Loucy (cell line): ENCODE measurements at regions not wholly inside any gene's neighbourhood (a gene's known extent, or its start where the extent isn't known, plus 50 kb on each side); places are given as distances from the start of the nearest gene placed in this dataset.

ENCODE experiments used
- H2AFZ ChIP-seq: fragments of 200-600 bp; sonication (generic); 2 replicates; pipeline ENCODE4 v1.6.0; 2016; ENCODE audit warnings: antibody characterized with exemption, mild to moderate bottlenecking, low read length, moderate library complexity
- H3F3A ChIP-seq: fragments of 200-600 bp; 2 replicates; pipeline ENCODE4 v1.6.0; 2016; ENCODE audit warnings: antibody characterized with exemption, low read depth, mild to moderate bottlenecking
- H3K27me3 ChIP-seq: fragments of 200-600 bp; sonication (generic); 2 replicates; pipeline ENCODE4 v1.6.1; 2014; ENCODE audit warnings: low read length, mild to moderate bottlenecking; ENCODE audit not compliant: insufficient read depth, poor library complexity, severe bottlenecking
- H3K36me3 ChIP-seq: fragments of 200-600 bp; sonication (generic); 2 replicates; pipeline ENCODE4 v1.6.1; 2016; ENCODE audit warnings: low read length; ENCODE audit not compliant: insufficient read depth
- H3K4me1 ChIP-seq: fragments of 200-600 bp; sonication (generic); 2 replicates; pipeline ENCODE4 v1.5.1; 2014; ENCODE audit warnings: low read length, mild to moderate bottlenecking; ENCODE audit not compliant: insufficient read depth, poor library complexity, severe bottlenecking
- H3K4me2 ChIP-seq: fragments of 200-600 bp; sonication (generic); 2 replicates; pipeline ENCODE4 v1.6.0; 2014; ENCODE audit warnings: antibody characterized with exemption, low read length, low read depth, mild to moderate bottlenecking; ENCODE audit not compliant: poor library complexity, severe bottlenecking
- H3K4me3 ChIP-seq: fragments of 200-600 bp; sonication (generic); 2 replicates; pipeline ENCODE4 v1.5.1; 2014; ENCODE audit warnings: low read length, mild to moderate bottlenecking, mixed read lengths; ENCODE audit not compliant: poor library complexity, severe bottlenecking
- H3K79me2 ChIP-seq: fragments of 200-600 bp; sonication (generic); 2 replicates; pipeline ENCODE4 v1.6.1; 2014; ENCODE audit warnings: low read length; ENCODE audit not compliant: insufficient read depth
- H3K9ac ChIP-seq: fragments of 200-600 bp; sonication (generic); 2 replicates; pipeline ENCODE4 v1.6.0; 2014; ENCODE audit warnings: mild to moderate bottlenecking, low read depth, low read length, moderate library complexity; ENCODE audit not compliant: poor library complexity, severe bottlenecking
- H3K9me2 ChIP-seq: fragments of 200-600 bp; sonication (generic); replicated peaks from 2 replicates; pipeline ENCODE4 v1.6.1; 2016; ENCODE audit warnings: low read depth, low read length, mixed read lengths
- H3K9me3 ChIP-seq: fragments of 200-600 bp; sonication (generic); 2 replicates; pipeline ENCODE4 v1.6.1; 2014; ENCODE audit warnings: mild to moderate bottlenecking, antibody characterized with exemption, low read length, low read depth; ENCODE audit not compliant: insufficient read depth
- H4K20me1 ChIP-seq: fragments of 200-600 bp; sonication (generic); 2 replicates; pipeline ENCODE4 v1.6.0; 2014; ENCODE audit warnings: antibody characterized with exemption, low read length, mild to moderate bottlenecking; ENCODE audit not compliant: insufficient read depth, poor library complexity, severe bottlenecking
- EZH2phosphoT487 ChIP-seq: fragments of 200-600 bp; IDR thresholded peaks from 2 replicates; pipeline ENCODE4 v1.6.1; 2018; ENCODE audit warnings: antibody characterized with exemption, mild to moderate bottlenecking, moderate library complexity, borderline replicate concordance
- TF ChIP-seq, protein P1 (sequence below): fragments of 200-600 bp; sonication (generic); conservative IDR thresholded peaks from 2 replicates; pipeline ENCODE4 v1.5.1; 2014; ENCODE audit warnings: mild to moderate bottlenecking, antibody characterized with exemption, low read length

DNA sequence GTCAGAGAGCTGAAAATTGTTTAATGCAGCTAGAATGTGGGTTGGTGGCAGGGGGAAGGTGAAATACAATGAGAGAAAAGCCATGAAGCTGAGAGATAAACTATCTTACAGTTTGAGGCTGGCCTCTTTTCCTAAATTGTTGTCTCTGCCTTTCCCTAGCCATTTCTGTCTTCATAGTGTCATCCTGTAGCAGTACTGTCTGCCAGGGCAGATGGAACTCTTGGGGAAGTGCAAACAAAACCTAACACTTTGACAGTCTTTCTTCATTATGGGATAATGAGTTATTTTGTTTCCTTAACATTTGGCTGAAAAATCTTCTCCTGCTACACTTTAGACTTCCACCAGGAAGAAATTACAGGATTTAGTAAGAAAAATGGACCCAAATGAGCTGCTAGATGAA is 197.8 kb upstream of the ARX start:
- no peak for TF ChIP-seq EZH2phosphoT487
- Histone ChIP-seq H3K9me2 (no peaks in the 10 kb centered on the region), H3K9ac (no peak overlapping the region), H4K20me1 (no peaks in the 10 kb centered on the region), H3K4me2 (no peak overlapping the region), H3K9me3 (no peaks in the 10 kb centered on the region), H3K79me2 (no peaks in the 10 kb centered on the region), H3F3A (no peaks in the 10 kb centered on the region), H3K27me3 (no peaks in the 10 kb centered on the region), H3K36me3 (no peaks in the 10 kb centered on the region), H3K4me3 (no peak overlapping the region), H3K4me1 (no peaks in the 10 kb centered on the region), H2AFZ (no peak overlapping the region)

DNA sequence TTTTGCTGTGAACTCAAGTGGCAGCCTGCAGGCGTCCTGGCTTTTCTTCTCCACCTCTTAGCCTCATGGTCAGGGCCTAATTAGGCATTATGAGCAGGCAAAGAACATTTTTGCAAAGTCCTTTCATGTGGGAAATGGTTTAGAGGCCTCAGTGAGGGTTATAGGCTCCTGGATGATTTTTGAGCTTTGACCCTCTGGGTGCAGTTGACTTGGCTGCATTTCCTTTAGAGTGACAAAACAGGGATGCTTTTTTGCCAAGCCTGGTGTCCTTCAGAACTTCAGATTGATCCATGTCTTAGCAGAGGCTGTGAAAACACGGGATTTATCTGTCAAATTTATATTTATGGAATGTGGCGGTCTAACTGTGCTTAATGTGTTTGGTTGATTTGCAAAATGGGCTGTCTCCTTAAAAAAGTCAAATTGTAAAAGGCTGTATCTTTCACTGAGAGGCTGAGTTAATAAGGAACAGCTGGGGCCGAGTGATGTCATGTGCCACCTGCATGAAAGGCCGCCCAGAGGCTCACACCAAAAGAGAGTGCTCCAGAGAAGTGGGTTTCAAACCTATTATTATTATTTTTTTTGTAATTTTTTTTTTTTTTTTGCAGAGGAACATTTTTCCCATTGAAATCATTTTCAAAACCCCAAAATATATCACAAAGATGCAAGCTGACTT is 192.2 kb upstream of the ARX start:
- H3K4me1 ChIP-seq = no peaks in the 10 kb centered on the region
- no peaks in the 10 kb centered on the region for H4K20me1 ChIP-seq
- no peaks in the 10 kb centered on the region for H3K27me3 ChIP-seq
- H3K4me2 ChIP-seq = no peak overlapping the region
- H3K9ac ChIP-seq = no peak overlapping the region
- no peaks in the 10 kb centered on the region for H3F3A ChIP-seq
- no peaks in the 10 kb centered on the region for H3K9me3 ChIP-seq
- no peak for TF ChIP-seq EZH2phosphoT487
- TF ChIP-seq, protein P1, sequence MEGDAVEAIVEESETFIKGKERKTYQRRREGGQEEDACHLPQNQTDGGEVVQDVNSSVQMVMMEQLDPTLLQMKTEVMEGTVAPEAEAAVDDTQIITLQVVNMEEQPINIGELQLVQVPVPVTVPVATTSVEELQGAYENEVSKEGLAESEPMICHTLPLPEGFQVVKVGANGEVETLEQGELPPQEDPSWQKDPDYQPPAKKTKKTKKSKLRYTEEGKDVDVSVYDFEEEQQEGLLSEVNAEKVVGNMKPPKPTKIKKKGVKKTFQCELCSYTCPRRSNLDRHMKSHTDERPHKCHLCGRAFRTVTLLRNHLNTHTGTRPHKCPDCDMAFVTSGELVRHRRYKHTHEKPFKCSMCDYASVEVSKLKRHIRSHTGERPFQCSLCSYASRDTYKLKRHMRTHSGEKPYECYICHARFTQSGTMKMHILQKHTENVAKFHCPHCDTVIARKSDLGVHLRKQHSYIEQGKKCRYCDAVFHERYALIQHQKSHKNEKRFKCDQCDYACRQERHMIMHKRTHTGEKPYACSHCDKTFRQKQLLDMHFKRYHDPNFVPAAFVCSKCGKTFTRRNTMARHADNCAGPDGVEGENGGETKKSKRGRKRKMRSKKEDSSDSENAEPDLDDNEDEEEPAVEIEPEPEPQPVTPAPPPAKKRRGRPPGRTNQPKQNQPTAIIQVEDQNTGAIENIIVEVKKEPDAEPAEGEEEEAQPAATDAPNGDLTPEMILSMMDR = no peak
- H2AFZ ChIP-seq = no peak overlapping the region
- no peaks in the 10 kb centered on the region for H3K9me2 ChIP-seq
- H3K79me2 ChIP-seq = no peaks in the 10 kb centered on the region
- no peaks in the 10 kb centered on the region for H3K36me3 ChIP-seq
- H3K4me3 ChIP-seq = no peak overlapping the region

DNA sequence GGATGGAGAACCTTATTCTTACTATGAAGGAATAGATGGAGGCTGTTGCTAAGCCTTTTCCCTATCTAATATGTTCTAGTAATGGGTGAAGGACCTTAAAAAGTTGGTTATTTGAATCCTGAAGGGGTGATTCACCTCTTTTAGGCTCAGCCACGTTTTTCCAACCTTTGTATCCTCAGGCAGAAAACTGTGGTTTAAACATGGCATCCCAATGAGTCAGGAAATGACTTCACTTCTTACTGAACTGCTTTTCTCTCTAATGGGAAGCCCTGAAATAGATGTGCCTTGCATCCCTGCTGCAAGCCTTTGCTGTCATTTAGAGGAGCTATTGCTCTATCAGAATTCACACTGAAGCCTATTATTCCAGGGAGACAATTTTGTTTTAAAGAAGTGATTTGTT is 191.0 kb upstream of the ARX start:
- no peak for TF ChIP-seq EZH2phosphoT487
- TF ChIP-seq, protein P1 = no peak
- Histone ChIP-seq H3F3A (no peaks in the 10 kb centered on the region), H2AFZ (no peak overlapping the region), H3K79me2 (no peaks in the 10 kb centered on the region), H3K4me2 (no peak overlapping the region), H3K4me3 (no peak overlapping the region), H3K9me2 (no peaks in the 10 kb centered on the region), H3K4me1 (no peaks in the 10 kb centered on the region), H3K27me3 (no peaks in the 10 kb centered on the region), H3K36me3 (no peaks in the 10 kb centered on the region), H3K9ac (no peak overlapping the region), H3K9me3 (no peaks in the 10 kb centered on the region), H4K20me1 (no peaks in the 10 kb centered on the region)

DNA sequence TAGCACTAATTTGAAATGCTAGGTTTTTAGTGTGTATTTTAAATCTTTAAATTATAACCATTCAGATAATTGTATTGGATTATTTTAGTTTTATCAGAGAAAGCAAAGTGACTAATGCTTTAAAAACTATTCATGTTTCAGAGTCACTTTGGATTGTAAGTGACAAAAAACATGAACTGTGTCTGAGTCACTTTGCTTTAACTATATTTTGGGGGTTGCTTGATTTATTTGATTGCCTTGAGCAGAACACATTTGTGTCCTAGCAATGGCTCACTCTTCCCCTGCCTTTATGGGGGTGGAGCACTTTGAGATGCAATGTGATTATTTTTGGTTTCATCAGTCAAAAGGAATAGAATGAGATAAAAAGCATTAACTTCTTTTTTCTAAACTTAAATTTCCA is 188.4 kb upstream of the ARX start:
- TF ChIP-seq, protein P1 = no peak
- no peak for TF ChIP-seq EZH2phosphoT487
- H3K36me3 ChIP-seq = no peaks in the 10 kb centered on the region
- H3K9me2 ChIP-seq = no peaks in the 10 kb centered on the region
- H3K27me3 ChIP-seq = no peaks in the 10 kb centered on the region
- no peak overlapping the region for H3K4me3 ChIP-seq
- no peaks in the 10 kb centered on the region for H4K20me1 ChIP-seq
- H3K4me1 ChIP-seq = no peaks in the 10 kb centered on the region
- H3K9me3 ChIP-seq = no peaks in the 10 kb centered on the region
- no peaks in the 10 kb centered on the region for H3F3A ChIP-seq
- no peaks in the 10 kb centered on the region for H3K79me2 ChIP-seq
- no peak overlapping the region for H3K4me2 ChIP-seq
- no peak overlapping the region for H2AFZ ChIP-seq
- no peak overlapping the region for H3K9ac ChIP-seq
